GM13977 (cell line): ENCODE measurements at regions not wholly inside any gene's neighbourhood (a gene's known extent, or its start where the extent isn't known, plus 50 kb on each side); places are given as distances from the start of the nearest gene placed in this dataset.

Experiments used
- DNase-seq: peaks from one replicate; pipeline ENCODE4 v3.0.0; 2012; ENCODE audit warnings: low spot score
- in situ Hi-C: fragments of 300-500 bp; cut with MboI; formaldehyde crosslinking; loops from one replicate; pipeline ENCODE4 v1.12.0; 2022; ENCODE audit warnings: low sequenced_read_pairs, low pct_unique_long_range_greater_than_20kb, mixed read lengths, inconsistent platforms; ENCODE audit not compliant: unreplicated experiment
- TF ChIP-seq, protein P1 (sequence below): IDR thresholded peaks from 2 replicates; pipeline ENCODE4 v1.5.1; 2012; ENCODE audit warnings: mild to moderate bottlenecking, control low read depth; ENCODE audit not compliant: insufficient read depth; ENCODE audit errors: extremely low read depth, missing control alignments

DNA sequence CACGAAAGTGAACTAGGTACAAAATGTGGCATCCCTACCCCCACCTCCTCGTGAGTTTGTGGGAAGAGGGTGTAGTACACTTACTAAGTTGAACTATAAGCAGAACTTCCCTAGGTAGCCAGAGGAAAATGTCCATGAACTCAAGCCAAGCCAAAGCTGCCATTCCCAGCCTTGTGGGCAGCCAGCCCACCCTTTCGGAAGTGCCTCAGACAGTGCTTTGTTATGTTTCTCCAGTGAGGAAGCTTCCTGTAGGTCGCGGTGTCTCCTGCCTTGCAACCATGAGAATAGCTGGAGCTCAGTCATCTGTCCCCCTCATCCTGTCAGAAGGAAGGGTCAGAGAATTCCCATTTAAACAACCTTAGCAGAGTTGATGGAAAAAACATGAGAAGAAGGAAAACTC is 266.9 kb downstream of the DUSP6 start:
- DNase-seq: no peak
- TF ChIP-seq, protein P1, sequence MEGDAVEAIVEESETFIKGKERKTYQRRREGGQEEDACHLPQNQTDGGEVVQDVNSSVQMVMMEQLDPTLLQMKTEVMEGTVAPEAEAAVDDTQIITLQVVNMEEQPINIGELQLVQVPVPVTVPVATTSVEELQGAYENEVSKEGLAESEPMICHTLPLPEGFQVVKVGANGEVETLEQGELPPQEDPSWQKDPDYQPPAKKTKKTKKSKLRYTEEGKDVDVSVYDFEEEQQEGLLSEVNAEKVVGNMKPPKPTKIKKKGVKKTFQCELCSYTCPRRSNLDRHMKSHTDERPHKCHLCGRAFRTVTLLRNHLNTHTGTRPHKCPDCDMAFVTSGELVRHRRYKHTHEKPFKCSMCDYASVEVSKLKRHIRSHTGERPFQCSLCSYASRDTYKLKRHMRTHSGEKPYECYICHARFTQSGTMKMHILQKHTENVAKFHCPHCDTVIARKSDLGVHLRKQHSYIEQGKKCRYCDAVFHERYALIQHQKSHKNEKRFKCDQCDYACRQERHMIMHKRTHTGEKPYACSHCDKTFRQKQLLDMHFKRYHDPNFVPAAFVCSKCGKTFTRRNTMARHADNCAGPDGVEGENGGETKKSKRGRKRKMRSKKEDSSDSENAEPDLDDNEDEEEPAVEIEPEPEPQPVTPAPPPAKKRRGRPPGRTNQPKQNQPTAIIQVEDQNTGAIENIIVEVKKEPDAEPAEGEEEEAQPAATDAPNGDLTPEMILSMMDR: no peak
- in situ Hi-C loops: no loop called here

- no peak for DNase-seq
- TF ChIP-seq, protein P1: no peak
- in situ Hi-C loops: no loop called here
Observed at GRCh38 chr12:89084751-89085150, 267.6 kb downstream of the DUSP6 start.

GRCh38 chr12:89083491-89083890 is 268.8 kb downstream of the DUSP6 start:
- TF ChIP-seq, protein P1: no peak
- in situ Hi-C loops: no loop called here
- DNase-seq: no peak

DNA sequence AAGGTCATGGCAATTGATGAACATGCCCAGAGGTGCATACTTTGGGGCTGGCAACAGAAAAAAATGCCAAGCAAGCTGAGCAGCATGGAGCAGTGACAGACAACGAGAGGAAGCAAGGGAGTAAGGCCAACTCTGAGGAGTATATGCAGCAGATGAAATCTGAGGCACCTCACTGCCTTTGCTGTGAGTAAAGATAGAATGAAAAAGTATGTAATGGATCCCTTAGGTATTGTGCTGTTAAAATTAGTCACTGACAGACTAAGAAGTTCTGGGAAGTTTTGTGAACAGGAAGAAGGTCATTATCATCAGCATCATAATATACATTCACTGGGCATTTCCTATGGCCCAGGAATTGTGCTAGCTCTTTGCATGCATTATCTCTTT is 269.9 kb downstream of the DUSP6 start:
- TF ChIP-seq, protein P1: no peak
- in situ Hi-C loops: no loop called here
- no peak for DNase-seq

GRCh38 chr12:89081719-89082369 is 270.5 kb downstream of the DUSP6 start:
- no peak for DNase-seq
- in situ Hi-C loops: no loop called here
- TF ChIP-seq, protein P1: no peak

DNA sequence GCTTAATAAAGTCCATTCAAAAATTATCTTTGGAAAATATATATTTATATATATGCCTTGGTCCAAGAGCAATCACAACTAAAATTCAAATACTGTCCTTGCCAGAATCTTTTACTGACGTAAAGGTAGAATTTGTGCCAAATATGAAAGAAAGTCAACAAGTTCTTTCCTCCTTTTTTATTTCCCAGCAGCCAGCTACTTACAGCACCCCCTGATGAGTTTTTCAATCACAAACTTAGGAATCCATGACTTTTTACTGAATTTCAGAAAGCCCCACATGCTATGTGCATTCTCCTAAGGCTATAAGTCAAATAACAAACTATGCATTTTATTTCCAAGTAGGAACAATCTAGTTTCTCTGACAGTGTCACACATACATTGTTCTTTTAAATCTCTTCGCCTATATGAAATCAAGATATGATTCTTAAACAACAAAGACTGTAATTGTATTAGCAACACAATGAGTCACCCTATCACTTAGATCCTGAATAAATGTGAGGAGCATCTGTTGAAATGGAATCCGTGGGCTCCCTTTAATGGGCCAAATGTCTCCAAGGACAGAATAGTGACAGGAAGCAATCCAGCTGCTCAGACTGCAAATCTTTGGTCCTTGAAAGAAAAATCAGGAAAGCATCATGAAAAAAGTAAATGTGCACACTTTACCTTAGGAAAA is 271.4 kb downstream of the DUSP6 start:
- TF ChIP-seq, protein P1: no peak
- in situ Hi-C loops: no loop called here
- no peak for DNase-seq
